DMS53 treated with DMSO at 0.1 percent for 48 hours (cell line): ENCODE measurements at regions not wholly inside any gene's neighbourhood (a gene's known extent, or its start where the extent isn't known, plus 50 kb on each side); places are given as distances from the start of the nearest gene placed in this dataset.

Experiments used
- DNase-seq: peaks from one replicate; lab custom pipeline; 2025; ENCODE audit not compliant: unreplicated experiment; lab: John Stamatoyannopoulos, UW

GRCh38 chr10:123484722-123485121, 181.4 kb upstream of the GPR26 start:
- no peak for DNase-seq

DNA sequence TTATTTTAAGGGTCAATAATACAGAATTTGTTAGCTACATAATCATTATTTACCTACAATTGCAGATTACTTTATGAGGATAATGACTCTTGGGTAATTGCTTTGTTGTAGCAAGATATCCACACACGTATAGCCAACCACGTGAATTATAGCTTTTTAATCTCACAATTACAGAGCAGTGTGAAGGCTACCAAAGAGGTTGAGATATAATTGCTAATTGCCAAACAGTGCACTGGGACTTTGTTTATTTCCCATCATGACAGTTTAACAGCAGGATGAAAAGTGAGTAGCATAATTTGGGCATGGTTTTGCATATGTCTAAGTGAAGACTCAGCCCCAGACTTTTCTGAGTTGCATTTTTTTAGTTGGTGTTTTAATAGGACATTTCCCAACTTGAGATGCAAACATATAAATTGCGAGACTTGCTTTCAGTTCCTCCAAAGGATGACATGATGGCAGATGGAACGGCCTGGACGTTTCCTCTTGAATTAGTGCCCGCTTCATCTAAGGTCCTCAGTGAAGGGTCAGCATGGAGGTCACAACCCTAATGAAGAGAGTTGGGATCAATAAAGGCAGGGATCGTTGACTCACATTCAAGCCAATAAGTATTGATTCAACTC, 180.7 kb upstream of the GPR26 start:
- no peak for DNase-seq

DNA sequence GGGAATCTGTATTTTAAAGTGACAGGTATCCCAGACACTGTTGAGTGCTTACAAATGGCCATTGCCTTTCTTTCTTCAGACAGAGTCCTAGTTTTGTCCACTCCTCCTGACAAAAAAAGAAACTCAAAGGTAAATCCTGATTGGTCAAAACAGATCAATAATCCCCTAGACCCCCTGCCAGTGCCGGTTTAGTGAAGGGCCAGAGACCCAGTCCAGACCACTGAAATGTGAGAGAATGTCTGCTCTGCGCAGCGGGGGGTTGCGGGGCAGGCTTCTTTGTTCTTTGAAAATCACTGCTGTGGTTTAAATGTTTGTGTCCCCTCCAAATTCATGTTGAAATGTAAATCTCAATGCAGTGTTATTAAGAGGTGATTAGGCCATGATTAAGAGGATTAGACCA, 177.7 kb upstream of the GPR26 start:
- DNase-seq = no peak

GRCh38 chr10:123491364-123491763, 174.8 kb upstream of the GPR26 start:
- DNase-seq = no peak

GRCh38 chr10:123492016-123492415, 174.1 kb upstream of the GPR26 start:
- DNase-seq = no peak

DNA sequence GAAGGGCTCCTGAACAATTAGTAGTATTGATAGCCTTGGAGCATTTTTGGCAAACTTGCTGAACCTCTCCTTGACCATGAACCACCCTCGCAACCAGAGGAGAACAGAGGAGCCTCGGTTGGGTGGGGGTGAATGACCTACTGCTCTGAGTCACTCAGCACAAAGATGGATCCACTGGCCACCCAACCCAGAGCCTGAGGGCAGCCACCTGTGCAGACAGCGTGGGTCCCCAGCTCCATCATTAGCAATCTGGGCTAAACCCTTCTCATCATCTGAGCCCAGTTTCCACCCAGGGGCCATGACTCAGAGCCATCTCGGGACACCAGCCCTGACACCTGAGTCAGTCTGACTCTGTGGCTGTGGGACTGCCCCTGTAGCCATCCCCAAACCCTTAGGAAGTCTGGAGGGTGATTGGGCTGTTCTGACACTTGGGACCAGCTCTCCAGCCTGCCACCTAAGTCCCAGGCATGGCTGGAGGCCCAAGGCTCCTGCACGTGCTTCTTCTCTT, 171.8 kb upstream of the GPR26 start:
- DNase-seq = no peak

DNA sequence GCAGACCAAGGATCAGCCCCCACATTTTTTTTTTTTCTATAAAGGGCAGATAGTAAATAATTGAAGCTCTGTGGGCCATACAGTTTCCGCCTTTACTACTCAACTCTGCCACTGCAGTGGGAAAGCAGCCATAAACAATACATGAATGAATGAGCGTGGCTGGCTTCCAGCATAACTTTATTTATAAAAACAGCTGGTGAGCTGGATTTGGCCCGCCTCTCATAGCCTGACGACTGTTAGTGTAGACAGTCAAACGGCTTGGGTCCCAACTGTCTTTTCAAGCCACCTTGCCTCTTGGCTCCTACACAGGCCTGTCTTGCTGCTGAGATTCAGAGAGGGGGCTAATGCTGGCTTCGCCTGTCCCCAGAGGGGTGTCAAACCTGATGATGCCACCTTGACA, 169.8 kb upstream of the GPR26 start:
- DNase-seq = no peak

- no peak for DNase-seq
Measured at GRCh38 chr10:123496996-123497660, 169.0 kb upstream of the GPR26 start.

GRCh38 chr10:123500110-123500509, 166.0 kb upstream of the GPR26 start:
- no peak for DNase-seq

- no peak for DNase-seq
Measured at GRCh38 chr10:123501148-123501547, 165.0 kb upstream of the GPR26 start.

- DNase-seq = no peak
Measured at GRCh38 chr10:123502983-123503382, 163.2 kb upstream of the GPR26 start.

- DNase-seq = no peak
Measured at GRCh38 chr10:123506455-123506854, 159.7 kb upstream of the GPR26 start.

GRCh38 chr10:123507298-123507697, 158.9 kb upstream of the GPR26 start:
- DNase-seq = no peak

GRCh38 chr10:123509338-123509737, 156.8 kb upstream of the GPR26 start:
- no peak for DNase-seq

DNA sequence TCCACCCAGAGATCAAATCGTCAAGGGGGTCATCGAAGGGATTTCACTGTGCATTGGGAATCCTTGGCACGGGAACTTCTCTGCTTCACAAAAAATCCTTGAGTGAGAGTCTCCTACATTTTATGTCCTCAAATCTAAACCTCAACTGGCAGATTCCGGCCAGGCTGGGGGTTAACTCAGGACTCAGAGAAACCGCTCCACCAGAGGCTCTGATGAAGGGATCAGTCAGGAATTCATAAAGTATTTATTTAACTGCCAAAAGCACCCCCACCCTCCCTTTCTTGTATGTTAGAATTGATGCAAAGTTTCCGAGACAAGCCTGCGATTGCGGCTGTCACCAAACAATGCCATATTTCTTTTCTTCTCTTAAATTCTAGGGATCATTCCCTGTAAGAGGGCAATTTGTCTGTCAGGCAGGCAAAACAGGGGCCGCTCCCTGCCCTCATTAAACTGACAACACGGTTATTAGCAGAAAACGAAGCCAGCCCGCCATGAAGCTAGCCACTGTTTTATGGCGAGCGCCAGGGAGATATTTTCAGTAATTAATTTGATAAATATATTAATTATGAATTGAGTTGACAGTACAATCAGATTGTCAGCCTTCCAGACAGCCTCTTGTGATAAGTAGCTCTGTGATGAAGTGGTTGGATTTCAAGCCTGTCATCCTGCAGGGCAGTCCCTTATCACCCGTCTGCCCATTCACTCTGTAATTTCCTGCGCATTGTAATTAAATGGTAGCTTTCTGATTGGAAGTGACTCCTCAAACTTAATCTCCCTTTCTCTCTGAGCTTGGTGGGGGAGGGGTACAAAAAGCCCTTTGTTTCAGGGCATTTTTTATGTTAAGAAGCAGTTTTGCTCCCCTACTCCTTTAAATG, 153.0 kb upstream of the GPR26 start:
- no peak for DNase-seq

- DNase-seq = no peak
Measured at GRCh38 chr10:123513870-123514269, 152.3 kb upstream of the GPR26 start.

DNA sequence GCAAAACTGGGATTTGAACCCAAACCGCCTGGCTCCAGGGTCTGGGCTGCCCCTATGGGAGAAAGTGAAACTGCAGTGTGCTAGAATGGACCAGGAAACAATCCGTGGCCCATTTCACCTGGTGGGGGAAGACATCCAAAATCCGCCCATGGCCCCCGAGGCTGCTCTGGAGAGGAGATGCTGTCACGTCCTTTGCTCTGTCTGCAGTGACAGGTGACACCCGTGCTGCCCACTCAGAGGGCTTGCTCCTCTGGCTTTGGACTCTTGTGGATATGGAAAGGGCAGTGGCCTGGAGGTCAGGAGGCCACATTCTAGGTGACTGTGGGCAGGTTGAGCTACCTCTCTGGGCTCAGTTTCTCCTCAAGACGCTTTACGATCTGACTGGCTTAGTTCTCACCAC, 151.2 kb upstream of the GPR26 start:
- no peak for DNase-seq

GRCh38 chr10:123515661-123516060, 150.5 kb upstream of the GPR26 start:
- DNase-seq = no peak

DNA sequence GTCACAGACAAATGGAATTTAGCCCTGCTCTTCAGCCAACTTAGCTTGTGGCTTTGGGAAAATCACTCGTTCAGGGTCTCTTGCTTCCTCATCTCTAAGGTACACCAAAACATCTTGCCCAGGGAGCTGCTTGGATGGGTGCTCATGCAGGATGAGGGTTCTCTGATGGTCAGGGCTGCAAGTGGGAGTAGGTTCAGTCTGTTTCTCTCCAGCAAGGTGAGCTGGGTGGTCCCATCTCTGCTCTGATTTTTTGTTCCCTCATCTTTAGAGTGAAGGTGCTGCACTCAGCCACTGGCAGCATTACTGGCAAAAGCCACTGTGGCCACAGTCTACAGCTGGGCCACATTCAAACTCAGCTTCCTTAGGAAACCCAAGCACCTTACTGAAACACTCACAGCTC, 149.9 kb upstream of the GPR26 start:
- no peak for DNase-seq

DNA sequence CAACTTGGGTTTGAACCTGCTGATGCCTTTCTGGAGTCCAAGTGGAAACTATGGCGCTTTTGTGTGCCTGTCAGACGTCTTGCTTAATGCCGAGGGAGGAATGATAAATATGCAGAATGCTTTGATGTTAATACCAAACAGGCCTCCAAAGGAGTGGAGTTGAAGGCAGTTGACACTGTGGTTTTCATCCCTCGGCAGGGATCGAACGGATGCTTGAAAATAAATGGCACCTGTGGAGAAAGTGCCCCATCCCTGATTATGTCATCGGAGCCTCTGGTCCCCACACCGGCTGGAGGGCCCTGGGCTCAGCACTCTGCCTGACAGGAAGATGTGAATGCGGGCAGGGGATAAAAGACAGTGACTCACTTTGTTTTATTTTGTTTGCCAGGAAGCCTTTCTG, 148.7 kb upstream of the GPR26 start:
- no peak for DNase-seq

GRCh38 chr10:123517901-123518300, 148.3 kb upstream of the GPR26 start:
- DNase-seq = no peak

GRCh38 chr10:123518765-123519164, 147.4 kb upstream of the GPR26 start:
- DNase-seq = no peak
